Renal cortex interstitium (tissue), 11 donors: ENCODE measurements at regions not wholly inside any gene's neighbourhood (a gene's known extent, or its start where the extent isn't known, plus 50 kb on each side); places are given as distances from the start of the nearest gene placed in this dataset.
"Not testable (repeated sequence)": the region's sequence is repeated elsewhere in the genome, so short reads cannot be mapped to it uniquely, and the experiment has no call there.

ENCODE experiments used
- DNase-seq, 11 donors: peaks; one replicate each; pipeline ENCODE4 v3.0.0-alpha.2; 2013; ENCODE audit warnings: low read depth in 9 of 11, low spot score in 4 of 11; ENCODE audit errors: extremely low read depth in 1 of 11

DNA sequence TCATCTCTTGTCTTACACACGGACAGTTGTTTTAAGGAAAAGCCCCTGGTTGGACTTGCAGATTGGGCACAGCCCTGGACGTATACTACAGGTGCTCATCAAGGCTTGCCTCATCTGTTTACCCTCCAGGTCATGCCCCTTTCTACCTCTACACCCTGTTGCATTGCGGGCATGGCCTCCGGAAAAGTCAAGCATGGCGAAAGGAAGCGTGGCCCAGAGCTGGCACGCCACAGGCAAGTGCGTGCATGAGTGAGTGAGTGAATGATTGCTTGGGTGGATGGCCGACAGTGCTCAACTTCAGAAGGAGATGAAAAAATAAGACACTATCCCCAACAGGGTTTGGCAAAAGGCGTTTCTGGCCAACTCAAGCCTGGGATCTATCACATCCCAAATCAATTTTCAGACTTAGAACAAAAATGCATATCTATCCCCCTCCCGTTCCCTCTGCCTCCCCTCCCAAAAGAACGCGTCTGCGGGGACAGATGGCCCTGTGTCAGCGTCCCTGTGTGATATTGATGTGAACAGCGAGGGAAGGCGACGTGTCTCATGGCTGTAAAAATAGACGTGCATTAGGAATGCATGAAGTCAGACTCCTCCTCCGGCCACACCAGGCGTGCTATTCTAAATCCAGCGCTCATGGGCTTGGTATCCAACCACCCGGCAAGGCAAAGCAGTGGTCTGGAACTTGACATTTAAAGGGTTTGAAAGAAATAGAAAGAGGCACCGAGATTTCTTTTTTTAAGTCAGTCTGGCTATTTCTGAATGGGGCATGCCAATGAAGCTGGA is 96.0 kb downstream of the RPLP1 start:
- no peak for DNase-seq

DNA sequence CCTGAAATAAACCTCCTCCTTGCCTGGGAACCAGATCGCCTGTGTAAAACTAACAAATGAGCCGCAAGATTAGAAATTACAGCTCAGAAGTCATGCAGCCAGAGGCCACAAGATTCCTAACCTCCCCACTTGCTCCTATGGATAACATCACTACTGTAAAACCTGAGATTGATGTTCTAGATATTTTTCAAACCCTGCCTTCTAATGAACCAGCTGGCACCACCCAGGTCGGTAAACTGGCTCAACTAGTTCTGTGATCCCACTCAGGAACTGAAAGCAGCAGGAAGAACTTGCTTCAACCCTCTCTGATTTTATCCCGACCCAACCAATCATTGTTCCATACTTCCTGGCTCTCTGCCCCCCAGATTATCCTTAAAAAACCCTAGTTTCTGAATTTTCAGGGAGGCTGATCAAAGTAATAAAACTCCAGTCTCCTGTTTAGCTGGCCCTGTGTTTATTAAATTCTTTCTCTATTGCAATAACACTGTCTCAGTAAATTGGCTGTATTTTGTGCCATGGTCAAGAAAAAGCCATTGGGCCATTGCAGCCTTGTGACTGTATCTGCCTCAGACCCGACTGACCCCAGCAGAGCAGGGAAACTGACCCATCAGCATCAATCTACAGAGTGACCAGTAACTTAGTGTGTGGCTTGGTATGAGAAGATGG is 98.9 kb downstream of the RPLP1 start:
- no peak for DNase-seq

DNA sequence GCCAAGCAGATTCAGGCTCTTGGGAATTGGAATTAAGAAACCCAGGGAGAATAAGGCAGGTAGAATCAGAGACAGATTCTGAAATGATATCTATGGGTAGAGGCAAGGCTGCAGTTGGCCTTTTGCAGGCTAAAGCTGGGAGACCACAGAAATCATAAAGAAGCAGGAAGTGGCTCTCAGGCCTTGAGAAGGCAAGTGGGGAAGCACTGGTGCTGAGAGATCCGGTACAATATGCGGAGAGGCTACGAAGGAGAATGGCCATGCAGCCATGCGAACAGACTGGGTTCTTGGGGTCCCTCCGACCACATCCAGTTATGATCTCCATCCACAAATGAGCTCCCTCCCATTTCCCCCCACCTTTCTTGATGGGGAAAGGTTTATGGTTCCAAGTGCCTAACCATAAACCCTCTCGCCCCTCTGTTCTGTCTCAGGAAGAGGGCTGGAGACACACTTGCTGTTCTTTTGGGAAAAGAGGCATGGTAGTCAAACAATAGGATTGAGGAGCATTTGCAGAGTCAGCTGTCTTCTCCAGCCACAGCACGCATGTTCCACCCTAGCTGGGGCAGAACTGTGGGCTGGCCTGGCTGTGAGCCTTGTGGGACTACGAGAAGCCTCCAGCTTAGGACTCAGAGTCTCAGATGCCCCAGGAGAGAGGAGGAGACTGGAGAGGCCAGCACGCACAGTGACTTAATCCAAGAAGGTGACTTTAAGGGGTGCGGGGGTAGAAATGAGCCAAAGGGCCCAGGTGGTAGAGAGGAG is 99.6 kb downstream of the RPLP1 start:
- no peak for DNase-seq

GRCh38 chr15:69553686-69554085 is 101.1 kb downstream of the RPLP1 start:
- no peak for DNase-seq

- DNase-seq: no peak
Observed at GRCh38 chr15:69554279-69554961, 101.8 kb downstream of the RPLP1 start.

GRCh38 chr15:69555080-69555479 is 102.5 kb downstream of the RPLP1 start:
- no peak for DNase-seq

- DNase-seq: no peak
Observed at GRCh38 chr15:69556344-69556743, 103.7 kb downstream of the RPLP1 start.

GRCh38 chr15:69557020-69557706 is 104.5 kb downstream of the RPLP1 start:
- DNase-seq: peak in 5 of 11 donors; percentile 24 to 86 (median 74)

- no peak for DNase-seq
Observed at GRCh38 chr15:69557707-69558409, 105.2 kb downstream of the RPLP1 start.

GRCh38 chr15:69559440-69560190 is 107.0 kb downstream of the RPLP1 start:
- no peak for DNase-seq

DNA sequence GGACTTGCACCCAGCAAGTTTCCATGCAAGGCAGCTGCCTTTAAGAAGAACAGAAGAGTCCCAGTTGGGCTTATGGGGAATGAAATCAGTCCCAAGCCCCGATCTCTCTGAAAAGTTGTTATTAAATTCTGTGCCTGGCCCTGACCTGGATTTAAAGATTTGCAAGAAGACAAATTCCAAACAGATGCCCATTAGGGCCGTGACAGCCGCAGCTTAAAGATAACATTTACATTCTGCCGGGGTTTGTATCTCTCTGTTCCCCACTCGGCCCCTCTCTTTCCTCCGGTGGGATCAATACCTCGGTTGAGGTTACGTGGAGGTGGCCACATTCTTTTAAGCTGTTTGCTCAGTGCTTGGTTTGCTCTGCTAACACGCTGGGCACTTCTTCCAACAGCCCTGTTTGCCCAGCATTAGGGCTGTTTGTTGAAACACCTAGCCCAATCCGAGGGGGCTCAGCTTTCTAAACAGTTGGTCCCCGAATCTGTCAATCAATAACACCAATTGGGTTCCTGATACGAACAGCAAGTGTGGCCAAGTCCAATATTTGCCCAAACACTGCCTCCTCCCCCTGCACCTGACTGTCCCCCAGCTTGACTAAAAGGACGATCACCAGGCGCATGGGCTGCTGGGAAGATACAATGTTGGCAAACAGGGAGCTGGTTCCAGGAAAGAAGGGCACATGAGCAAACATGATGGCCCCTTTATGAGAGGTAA is 108.6 kb downstream of the RPLP1 start:
- no peak for DNase-seq

- DNase-seq: no peak
Observed at GRCh38 chr15:69562116-69562515, 109.5 kb downstream of the RPLP1 start.

GRCh38 chr15:69562564-69562963 is 109.9 kb downstream of the RPLP1 start:
- no peak for DNase-seq

- no peak for DNase-seq
Observed at GRCh38 chr15:69565066-69565655, 112.5 kb downstream of the RPLP1 start.

DNA sequence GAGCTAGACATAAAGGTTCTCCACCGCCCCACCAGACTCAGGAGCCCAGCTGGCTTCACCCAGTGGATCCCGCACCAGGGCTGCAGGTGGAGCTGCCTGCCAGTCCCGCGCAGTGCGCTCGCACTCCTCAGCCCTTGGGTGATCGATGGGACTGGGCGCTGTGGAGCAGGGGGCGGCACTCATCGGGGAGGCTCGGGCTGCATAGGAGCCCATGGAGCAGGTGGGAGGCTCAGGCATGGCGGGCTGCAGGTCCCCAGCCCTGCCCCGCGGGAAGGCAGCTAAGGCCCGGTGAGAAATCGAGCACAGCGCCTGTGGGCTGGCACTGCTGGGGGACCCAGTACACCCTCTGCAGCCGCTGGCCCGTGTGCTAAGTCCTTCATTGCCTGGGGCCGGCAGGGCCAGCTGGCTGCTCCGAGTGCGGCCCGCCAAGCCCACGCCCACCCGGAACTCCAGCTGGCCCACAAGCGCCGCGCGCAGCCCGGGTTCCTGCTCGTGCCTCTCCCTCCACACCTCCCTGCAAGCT is 114.7 kb downstream of the RPLP1 start:
- not testable (repeated sequence) for DNase-seq
